OCI-LY7 (cell line): ENCODE measurements at regions not wholly inside any gene's neighbourhood (a gene's known extent, or its start where the extent isn't known, plus 50 kb on each side); places are given as distances from the start of the nearest gene placed in this dataset.

Experiments used
- CTCF ChIP-seq: fragments of 200-600 bp; sonication (generic); conservative IDR thresholded peaks from 2 replicates; pipeline ENCODE4 v1.5.1; 2014; ENCODE audit warnings: mild to moderate bottlenecking, antibody characterized with exemption, low read length, moderate library complexity, mixed read lengths
- EZH2phosphoT487 ChIP-seq: fragments of 200-600 bp; sonication (generic); IDR thresholded peaks from 2 replicates; pipeline ENCODE4 v1.6.1; 2018; ENCODE audit warnings: low read depth, borderline replicate concordance, mild to moderate bottlenecking, mixed run types, antibody characterized with exemption, low read length, moderate library complexity, mixed read lengths

GRCh38 chr16:64181271-64181925 lies 940.5 kb downstream of the CDH11 start:
- no peak for TF ChIP-seq CTCF
- no peak for TF ChIP-seq EZH2phosphoT487
